OCI-LY1 (cell line): ENCODE measurements at regions not wholly inside any gene's neighbourhood (a gene's known extent, or its start where the extent isn't known, plus 50 kb on each side); places are given as distances from the start of the nearest gene placed in this dataset.

Experiments
- H2AFZ ChIP-seq: fragments of 200-600 bp; sonication (generic), shearing (Covaris generic); 2 replicates; pipeline ENCODE4 v1.6.0; 2014; ENCODE audit warnings: antibody characterized with exemption, mild to moderate bottlenecking, low read length
- H3F3A ChIP-seq: fragments of 200-600 bp; sonication (generic), shearing (Covaris generic); 2 replicates; pipeline ENCODE4 v1.6.0; 2014; ENCODE audit warnings: mild to moderate bottlenecking, antibody characterized with exemption, low read length, moderate library complexity; ENCODE audit not compliant: insufficient read depth
- H3K27ac ChIP-seq: fragments of 200-600 bp; sonication (generic); 2 replicates; pipeline ENCODE4 v1.5.1; 2014; ENCODE audit warnings: low read length, mixed run types, mild to moderate bottlenecking, low read depth; ENCODE audit not compliant: poor library complexity, severe bottlenecking
- H3K27me3 ChIP-seq: fragments of 200-600 bp; sonication (generic); 2 replicates; pipeline ENCODE4 v1.6.0; 2014; ENCODE audit warnings: antibody characterized with exemption, mild to moderate bottlenecking, low read length, moderate library complexity; ENCODE audit not compliant: insufficient read depth
- H3K36me3 ChIP-seq: fragments of 200-600 bp; sonication (generic); 2 replicates; pipeline ENCODE4 v1.6.1; 2014; ENCODE audit warnings: mild to moderate bottlenecking, antibody characterized with exemption, low read length, moderate library complexity, mixed read lengths; ENCODE audit not compliant: insufficient read depth
- H3K4me1 ChIP-seq: fragments of 200-600 bp; sonication (generic); 2 replicates; pipeline ENCODE4 v1.5.1; 2014; ENCODE audit warnings: mild to moderate bottlenecking, low read length, moderate library complexity; ENCODE audit not compliant: insufficient read depth, severe bottlenecking
- H3K4me2 ChIP-seq: fragments of 200-600 bp; sonication (generic), shearing (Covaris generic); 2 replicates; pipeline ENCODE4 v1.6.1; 2014; ENCODE audit warnings: low read length
- H3K4me3 ChIP-seq: fragments of 200-600 bp; sonication (generic); 2 replicates; pipeline ENCODE4 v1.5.1; 2014; ENCODE audit warnings: low read length, low read depth, mild to moderate bottlenecking, mixed read lengths; ENCODE audit not compliant: poor library complexity, severe bottlenecking
- H3K79me2 ChIP-seq: fragments of 200-600 bp; shearing (Covaris generic); 2 replicates; pipeline ENCODE4 v1.6.1; 2016; ENCODE audit warnings: mixed run types, low read length, mixed read lengths; ENCODE audit not compliant: insufficient read depth
- H3K9ac ChIP-seq: fragments of 200-600 bp; sonication (generic), shearing (Covaris generic); 2 replicates; pipeline ENCODE4 v1.6.1; 2014; ENCODE audit warnings: mild to moderate bottlenecking, low read length, mixed read lengths
- H3K9me2 ChIP-seq: fragments of 200-600 bp; sonication (generic), shearing (Covaris generic); 2 replicates; pipeline ENCODE4 v1.6.1; 2014; ENCODE audit warnings: low read depth, mild to moderate bottlenecking, low read length, mixed read lengths
- H3K9me3 ChIP-seq: fragments of 200-600 bp; shearing (Covaris generic); 2 replicates; pipeline ENCODE4 v1.6.1; 2014; ENCODE audit warnings: low read length, mixed read lengths
- H4K20me1 ChIP-seq: fragments of 200-600 bp; sonication (generic), shearing (Covaris generic); 2 replicates; pipeline ENCODE4 v1.6.0; 2016; ENCODE audit warnings: mild to moderate bottlenecking, low read length; ENCODE audit not compliant: insufficient read depth
- EZH2 ChIP-seq: fragments of 200-600 bp; sonication (generic), shearing (Covaris generic); IDR thresholded peaks from 2 replicates; pipeline ENCODE4 v1.8.0; 2017; ENCODE audit warnings: borderline replicate concordance, mixed run types, mild to moderate bottlenecking, antibody characterized with exemption, low read length, moderate library complexity, mixed read lengths
- TF ChIP-seq, protein P1 (sequence below): fragments of 200-600 bp; sonication (generic), shearing (Covaris generic); IDR thresholded peaks from 2 replicates; pipeline ENCODE4 v1.5.1; 2017; ENCODE audit warnings: mild to moderate bottlenecking, antibody characterized with exemption, low read length, moderate library complexity, mixed read lengths

GRCh38 chr15:89389841-89390603 lies 55.4 kb upstream of the POLG start:
- H2AFZ ChIP-seq, result no peak overlapping the region
- H4K20me1 ChIP-seq, result no peaks in the 10 kb centered on the region
- H3K36me3 ChIP-seq, result no peaks in the 10 kb centered on the region
- H3K27ac ChIP-seq, result no peak overlapping the region
- no peaks in the 10 kb centered on the region for H3F3A ChIP-seq
- no peak for TF ChIP-seq EZH2
- TF ChIP-seq, protein P1, sequence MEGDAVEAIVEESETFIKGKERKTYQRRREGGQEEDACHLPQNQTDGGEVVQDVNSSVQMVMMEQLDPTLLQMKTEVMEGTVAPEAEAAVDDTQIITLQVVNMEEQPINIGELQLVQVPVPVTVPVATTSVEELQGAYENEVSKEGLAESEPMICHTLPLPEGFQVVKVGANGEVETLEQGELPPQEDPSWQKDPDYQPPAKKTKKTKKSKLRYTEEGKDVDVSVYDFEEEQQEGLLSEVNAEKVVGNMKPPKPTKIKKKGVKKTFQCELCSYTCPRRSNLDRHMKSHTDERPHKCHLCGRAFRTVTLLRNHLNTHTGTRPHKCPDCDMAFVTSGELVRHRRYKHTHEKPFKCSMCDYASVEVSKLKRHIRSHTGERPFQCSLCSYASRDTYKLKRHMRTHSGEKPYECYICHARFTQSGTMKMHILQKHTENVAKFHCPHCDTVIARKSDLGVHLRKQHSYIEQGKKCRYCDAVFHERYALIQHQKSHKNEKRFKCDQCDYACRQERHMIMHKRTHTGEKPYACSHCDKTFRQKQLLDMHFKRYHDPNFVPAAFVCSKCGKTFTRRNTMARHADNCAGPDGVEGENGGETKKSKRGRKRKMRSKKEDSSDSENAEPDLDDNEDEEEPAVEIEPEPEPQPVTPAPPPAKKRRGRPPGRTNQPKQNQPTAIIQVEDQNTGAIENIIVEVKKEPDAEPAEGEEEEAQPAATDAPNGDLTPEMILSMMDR, result no peak
- no peaks in the 10 kb centered on the region for H3K79me2 ChIP-seq
- no peaks in the 10 kb centered on the region for H3K9me2 ChIP-seq
- H3K4me1 ChIP-seq, result no peaks in the 10 kb centered on the region
- H3K9me3 ChIP-seq, result no peaks in the 10 kb centered on the region
- no peaks in the 10 kb centered on the region; the same call in 1 of the 2 replicates for H3K27me3 ChIP-seq
- no peak overlapping the region for H3K9ac ChIP-seq
- no peak overlapping the region for H3K4me2 ChIP-seq
- H3K4me3 ChIP-seq, result no peak overlapping the region

GRCh38 chr15:89387140-89387903 lies 52.7 kb upstream of the POLG start:
- Histone ChIP-seq H3K4me3 (no peak overlapping the region), H3K9me3 (no peaks in the 10 kb centered on the region), H3K4me2 (no peak overlapping the region), H3K4me1 (no peaks in the 10 kb centered on the region), H3K27me3 (no peaks in the 10 kb centered on the region; the same call in 1 of the 2 replicates), H4K20me1 (no peaks in the 10 kb centered on the region), H3K79me2 (no peaks in the 10 kb centered on the region), H3K9me2 (no peaks in the 10 kb centered on the region), H3K9ac (no peak overlapping the region), H3K27ac (no peak overlapping the region), H3K36me3 (no peaks in the 10 kb centered on the region), H2AFZ (no peak overlapping the region), H3F3A (no peaks in the 10 kb centered on the region)
- TF ChIP-seq, protein P1, result no peak
- TF ChIP-seq EZH2, result no peak

- no peaks in the 10 kb centered on the region for H3K4me1 ChIP-seq
- H3K36me3 ChIP-seq, result no peaks in the 10 kb centered on the region
- no peaks in the 10 kb centered on the region for H3K9me2 ChIP-seq
- no peaks in the 10 kb centered on the region for H3K27me3 ChIP-seq
- no peak overlapping the region for H3K27ac ChIP-seq
- no peaks in the 10 kb centered on the region for H3K79me2 ChIP-seq
- no peak overlapping the region for H2AFZ ChIP-seq
- H3K4me3 ChIP-seq, result no peak overlapping the region
- H3K9ac ChIP-seq, result no peak overlapping the region
- H4K20me1 ChIP-seq, result no peaks in the 10 kb centered on the region
- H3K4me2 ChIP-seq, result no peak overlapping the region
- H3K9me3 ChIP-seq, result no peaks in the 10 kb centered on the region
- TF ChIP-seq, protein P1, result no peak
- no peaks in the 10 kb centered on the region for H3F3A ChIP-seq
These were observed 51.1 kb upstream of the POLG start for GRCh38 chr15:89385596-89386331.
